Ishikawa (cell line): ENCODE measurements at regions not wholly inside any gene's neighbourhood (a gene's known extent, or its start where the extent isn't known, plus 50 kb on each side); places are given as distances from the start of the nearest gene placed in this dataset.

Source experiments
- CEBPB ChIP-seq: IDR thresholded peaks from 2 replicates; pipeline ENCODE4 v1.6.1; 2012
- RAD21 ChIP-seq: IDR thresholded peaks from 2 replicates; pipeline ENCODE4 v1.6.1; 2012; ENCODE audit warnings: low read depth
- REST ChIP-seq: IDR thresholded peaks from 2 replicates; pipeline ENCODE4 v1.6.1; 2012; ENCODE audit warnings: low read depth, mild to moderate bottlenecking
- YY1 ChIP-seq: IDR thresholded peaks from 2 replicates; pipeline ENCODE4 v1.6.1; 2012; ENCODE audit warnings: low read depth
- ZBTB7A ChIP-seq: IDR thresholded peaks from 2 replicates; pipeline ENCODE4 v1.6.1; 2012; ENCODE audit warnings: low read depth
- TF ChIP-seq, protein P1 (sequence below): IDR thresholded peaks from 2 replicates; pipeline ENCODE4 v1.6.1; 2012

- TF ChIP-seq CEBPB: no peak
- no peak for TF ChIP-seq ZBTB7A
- no peak for TF ChIP-seq YY1
- no peak for TF ChIP-seq REST
- TF ChIP-seq, protein P1, sequence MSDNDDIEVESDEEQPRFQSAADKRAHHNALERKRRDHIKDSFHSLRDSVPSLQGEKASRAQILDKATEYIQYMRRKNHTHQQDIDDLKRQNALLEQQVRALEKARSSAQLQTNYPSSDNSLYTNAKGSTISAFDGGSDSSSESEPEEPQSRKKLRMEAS: no peak
- no peak for TF ChIP-seq RAD21
These were observed 654.8 kb upstream of the MEF2C start for GRCh38 chr5:89537800-89538199.
